Vagina (tissue), 2 donors: ENCODE measurements at regions not wholly inside any gene's neighbourhood (a gene's known extent, or its start where the extent isn't known, plus 50 kb on each side); places are given as distances from the start of the nearest gene placed in this dataset.

Experiments used
- POLR2A ChIP-seq, 2 donors: fragments of 450-650 bp; IDR thresholded peaks; one replicate each; pipeline ENCODE4 v1.6.1; 2017; ENCODE audit warnings: antibody characterized with exemption in 2 of 2, mild to moderate bottlenecking in 2 of 2, moderate library complexity in 2 of 2
- POLR2AphosphoS5 ChIP-seq, 2 donors: sonication (generic); formaldehyde crosslinking; IDR thresholded peaks; one replicate each; pipeline ENCODE4 v1.9.0; 2017; ENCODE audit warnings: antibody characterized with exemption in 2 of 2, mild to moderate bottlenecking in 2 of 2, low read depth in 1 of 2; ENCODE audit not compliant: insufficient read depth in 1 of 2
- TF ChIP-seq, protein P1 (sequence below), 3 experiments: fragments of 450-650 bp in 2 of 3; fragments of 200-600 bp in 1 of 3; sonication (generic) in 1 of 3; IDR thresholded peaks; one replicate each; pipeline ENCODE4 v1.5.1; 2017 to 2019; ENCODE audit warnings: antibody characterized with exemption in 3 of 3, mild to moderate bottlenecking in 2 of 3, moderate library complexity in 2 of 3

DNA sequence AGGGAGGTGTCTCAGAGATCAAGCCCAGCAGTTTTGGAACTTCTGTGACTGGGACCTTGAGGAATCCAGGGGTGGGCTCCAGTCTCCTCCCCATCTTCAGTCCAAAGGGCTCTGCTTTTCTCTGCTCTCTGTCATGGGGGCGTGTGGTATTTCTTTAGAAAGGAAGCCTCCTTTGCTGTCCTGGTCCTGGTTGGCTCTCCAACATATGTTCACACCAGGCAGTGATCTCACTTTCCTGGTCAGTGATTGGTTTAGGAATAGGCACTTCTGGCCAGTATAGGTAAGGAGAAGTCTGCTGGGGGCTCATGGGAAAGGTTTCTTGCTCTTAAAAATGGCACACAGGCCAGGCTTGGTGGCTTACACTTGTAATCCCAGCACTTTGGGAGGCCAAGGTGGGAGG lies 115.5 kb upstream of the HAAO start:
- TF ChIP-seq, protein P1, sequence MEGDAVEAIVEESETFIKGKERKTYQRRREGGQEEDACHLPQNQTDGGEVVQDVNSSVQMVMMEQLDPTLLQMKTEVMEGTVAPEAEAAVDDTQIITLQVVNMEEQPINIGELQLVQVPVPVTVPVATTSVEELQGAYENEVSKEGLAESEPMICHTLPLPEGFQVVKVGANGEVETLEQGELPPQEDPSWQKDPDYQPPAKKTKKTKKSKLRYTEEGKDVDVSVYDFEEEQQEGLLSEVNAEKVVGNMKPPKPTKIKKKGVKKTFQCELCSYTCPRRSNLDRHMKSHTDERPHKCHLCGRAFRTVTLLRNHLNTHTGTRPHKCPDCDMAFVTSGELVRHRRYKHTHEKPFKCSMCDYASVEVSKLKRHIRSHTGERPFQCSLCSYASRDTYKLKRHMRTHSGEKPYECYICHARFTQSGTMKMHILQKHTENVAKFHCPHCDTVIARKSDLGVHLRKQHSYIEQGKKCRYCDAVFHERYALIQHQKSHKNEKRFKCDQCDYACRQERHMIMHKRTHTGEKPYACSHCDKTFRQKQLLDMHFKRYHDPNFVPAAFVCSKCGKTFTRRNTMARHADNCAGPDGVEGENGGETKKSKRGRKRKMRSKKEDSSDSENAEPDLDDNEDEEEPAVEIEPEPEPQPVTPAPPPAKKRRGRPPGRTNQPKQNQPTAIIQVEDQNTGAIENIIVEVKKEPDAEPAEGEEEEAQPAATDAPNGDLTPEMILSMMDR (IDR thresholded peaks at IDR 0.05), result no peak
- TF ChIP-seq POLR2A (IDR thresholded peaks at IDR 0.05) (no peak), POLR2AphosphoS5 (IDR thresholded peaks at IDR 0.05; ENCODE audit: insufficient read depth in 1 of 2, low read depth in 1 of 2) (no peak)
